HepG2 (cell line): ENCODE measurements at regions not wholly inside any gene's neighbourhood (a gene's known extent, or its start where the extent isn't known, plus 50 kb on each side); places are given as distances from the start of the nearest gene placed in this dataset.

ENCODE experiments used
- ATAC-seq: fragments of 200-7000 bp; cut with Tn5 transposase; 3 replicates; pipeline ENCODE4 v1.9.1; 2020; ENCODE audit warnings: mild to moderate bottlenecking, moderate library complexity
- BruUV-seq: library from RNA; stranded (reverse); fragments of 400-500 nt; replicated peaks from 2 replicates; lab custom pipeline; 2021; lab: Mats Ljungman, UMichigan
- CTCF ChIA-PET: fragments of 300-600 bp; formaldehyde crosslinking; extraction: SDS; loops from one replicate; lab custom pipeline; 2021; ENCODE audit warnings: low total read pairs, inconsistent platforms, low intra/inter-chr PET ratio; lab: Yijun Ruan, JAX
- POLR2A ChIA-PET: fragments of 350-600 bp; sonication (Branson Sonifier 250); formaldehyde crosslinking; loops from one replicate; lab custom pipeline; 2020; ENCODE audit warnings: antibody characterized with exemption, inconsistent platforms; lab: Yijun Ruan, JAX
- DNase-seq: peaks from one replicate; pipeline ENCODE4 v3.0.0-alpha.2; 2015; ENCODE audit warnings: low spot score
- FAIRE-seq: peaks from 3 replicates; lab custom pipeline; 2011; peaks lifted over from hg19 to GRCh38; lab: Jason Lieb, UNC
- H2AFZ ChIP-seq: one replicate; pipeline ENCODE4 v1.6.1; 2011; ENCODE audit warnings: low read length, inconsistent platforms
- H3K27ac ChIP-seq: fragments of 300-600 bp; 3 replicates; pipeline ENCODE4 v1.8.0; 2011; ENCODE audit warnings: mixed run types, mild to moderate bottlenecking, mixed read lengths, low read length, inconsistent platforms; ENCODE audit not compliant: insufficient read depth; ENCODE audit errors: extremely low read length
- H3K27me3 ChIP-seq, 2 experiments: fragments of 200-600 bp in 1 of 2; 2 replicates in 1 of 2; 3 replicates in 1 of 2; pipeline versions ENCODE4 v1.6.0 to v1.8.0; 2011; ENCODE audit warnings: low read length in 2 of 2, mild to moderate bottlenecking in 2 of 2, moderate library complexity in 2 of 2, inconsistent platforms in 1 of 2; ENCODE audit not compliant: insufficient read depth in 2 of 2, control insufficient read depth in 1 of 2
- H3K36me3 ChIP-seq, 2 experiments: fragments of 200-600 bp in 1 of 2; replicated peaks in 1 of 2; 2 replicates in 1 of 2; 3 replicates in 1 of 2; pipeline versions ENCODE4 v1.5.1 to v1.8.0; 2011; ENCODE audit warnings: low read length in 2 of 2, inconsistent platforms in 1 of 2; ENCODE audit not compliant: insufficient read depth in 2 of 2, control insufficient read depth in 1 of 2
- H3K4me1 ChIP-seq: 2 replicates; pipeline ENCODE4 v1.5.1; 2012; ENCODE audit warnings: low read length, inconsistent platforms; ENCODE audit not compliant: insufficient read depth
- H3K4me2 ChIP-seq: 2 replicates; pipeline ENCODE4 v1.6.0; 2011; ENCODE audit warnings: low read depth, low read length, inconsistent platforms
- H3K4me3 ChIP-seq, 3 experiments: fragments of 200-600 bp in 1 of 3; sonication (generic), shearing (Covaris generic) in 1 of 3; replicated peaks in 1 of 3; 2 replicates each; pipeline ENCODE4 v1.5.1; 2011 to 2016; ENCODE audit warnings: low read length in 3 of 3, inconsistent platforms in 2 of 3, low read depth in 2 of 3, mild to moderate bottlenecking in 2 of 3, control low read depth in 1 of 3, mixed read lengths in 1 of 3; ENCODE audit not compliant: insufficient read depth in 1 of 3
- H3K79me2 ChIP-seq: one replicate; pipeline ENCODE4 v1.6.1; 2011; ENCODE audit warnings: low read length, inconsistent platforms; ENCODE audit not compliant: insufficient read depth
- H3K9ac ChIP-seq: 2 replicates; pipeline ENCODE4 v1.6.0; 2011; ENCODE audit warnings: mild to moderate bottlenecking, low read depth, low read length, inconsistent platforms; ENCODE audit not compliant: insufficient read depth
- H3K9me3 ChIP-seq: 2 replicates; pipeline ENCODE4 v1.5.1; 2012; ENCODE audit warnings: mild to moderate bottlenecking, low read length
- H4K20me1 ChIP-seq: 2 replicates; pipeline ENCODE4 v1.6.0; 2011; ENCODE audit warnings: inconsistent platforms, mild to moderate bottlenecking, low read length, moderate library complexity; ENCODE audit not compliant: insufficient read depth
- CENPT ChIP-seq: sonication (generic); formaldehyde crosslinking; IDR thresholded peaks from 2 replicates; pipeline ENCODE4 v1.8.0; 2022; ENCODE audit warnings: low read depth, mild to moderate bottlenecking, moderate library complexity, missing genetic modification reagents
- FLYWCH1 ChIP-seq: sonication (generic); formaldehyde crosslinking; IDR thresholded peaks from 2 replicates; pipeline ENCODE4 v1.8.1; 2023; ENCODE audit warnings: mild to moderate bottlenecking, missing genetic modification reagents
- NRL ChIP-seq: sonication (generic); formaldehyde crosslinking; IDR thresholded peaks from 2 replicates; pipeline ENCODE4 v1.5.0; 2020; ENCODE audit warnings: missing genetic modification reagents, mild to moderate bottlenecking, moderate library complexity, borderline replicate concordance
- SNAPC2 ChIP-seq: sonication (generic); formaldehyde crosslinking; IDR thresholded peaks from 2 replicates; pipeline ENCODE4 v1.8.1; 2022; ENCODE audit warnings: mild to moderate bottlenecking, missing genetic modification reagents
- WIZ ChIP-seq: sonication (generic); formaldehyde crosslinking; IDR thresholded peaks from 2 replicates; pipeline ENCODE4 v1.5.1; 2020; ENCODE audit warnings: mild to moderate bottlenecking, missing genetic modification reagents
- ZNF234 ChIP-seq: sonication (generic); formaldehyde crosslinking; conservative IDR thresholded peaks from 2 replicates; pipeline ENCODE4 v1.5.1; 2020; ENCODE audit warnings: mild to moderate bottlenecking, missing genetic modification reagents
- WGBS: methylation state at CpG from one replicate; pipeline ENCODE4 v1.1.6; 2017; ENCODE audit warnings: low lambda C conversion rate; 5-methylcytosine and 5-hydroxymethylcytosine counted together
- in situ Hi-C: cut with HindIII; loops from 2 replicates; pipeline ENCODE4 v1.10.0; 2017; ENCODE audit warnings: low pct_unique_long_range_greater_than_20kb; ENCODE audit not compliant: extremely low pct_ligation_motif_present
- intact Hi-C: fragments of 100-400 bp; cut with micrococcal nuclease; formaldehyde crosslinking; loops from one replicate; pipeline ENCODE4 v1.10.0; 2022; ENCODE audit not compliant: unreplicated experiment
- TF ChIP-seq, protein P1 (sequence below): fragments of 450-650 bp; IDR thresholded peaks from 2 replicates; pipeline ENCODE4 v1.6.1; 2017; ENCODE audit warnings: mild to moderate bottlenecking

DNA sequence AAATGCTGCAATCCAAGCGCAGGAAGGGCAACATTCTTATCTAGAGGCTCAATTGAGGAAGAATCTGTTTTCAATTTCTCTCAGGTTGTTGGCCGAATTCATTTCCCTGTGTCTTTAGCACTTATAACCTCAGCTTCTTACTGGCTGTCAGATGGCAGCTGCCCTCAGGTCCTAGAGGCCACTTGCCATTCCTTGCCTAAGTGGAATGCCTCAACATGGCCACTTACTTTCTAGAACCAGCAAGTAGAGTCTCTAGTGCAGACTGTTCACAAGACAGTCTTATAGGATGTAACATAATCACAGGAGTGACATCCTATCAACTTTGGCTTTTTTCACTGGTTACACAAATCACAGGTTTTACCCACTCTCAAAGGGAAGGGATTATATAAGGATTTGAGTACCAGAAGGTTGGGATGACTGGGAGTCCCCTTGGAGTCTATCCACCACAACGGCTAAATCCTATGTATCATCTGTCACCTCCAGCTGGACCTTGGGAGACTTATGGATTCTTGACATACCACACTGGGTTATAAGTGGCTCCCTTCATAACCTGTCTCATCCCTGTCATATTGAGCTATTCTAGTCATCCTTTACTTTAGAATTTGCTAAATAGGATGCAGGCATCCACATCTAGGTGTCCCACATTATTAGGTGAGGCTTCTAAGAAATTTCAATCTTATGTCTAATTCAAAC lies 297.9 kb upstream of the CTSO start (continued):
- TF ChIP-seq, protein P1, sequence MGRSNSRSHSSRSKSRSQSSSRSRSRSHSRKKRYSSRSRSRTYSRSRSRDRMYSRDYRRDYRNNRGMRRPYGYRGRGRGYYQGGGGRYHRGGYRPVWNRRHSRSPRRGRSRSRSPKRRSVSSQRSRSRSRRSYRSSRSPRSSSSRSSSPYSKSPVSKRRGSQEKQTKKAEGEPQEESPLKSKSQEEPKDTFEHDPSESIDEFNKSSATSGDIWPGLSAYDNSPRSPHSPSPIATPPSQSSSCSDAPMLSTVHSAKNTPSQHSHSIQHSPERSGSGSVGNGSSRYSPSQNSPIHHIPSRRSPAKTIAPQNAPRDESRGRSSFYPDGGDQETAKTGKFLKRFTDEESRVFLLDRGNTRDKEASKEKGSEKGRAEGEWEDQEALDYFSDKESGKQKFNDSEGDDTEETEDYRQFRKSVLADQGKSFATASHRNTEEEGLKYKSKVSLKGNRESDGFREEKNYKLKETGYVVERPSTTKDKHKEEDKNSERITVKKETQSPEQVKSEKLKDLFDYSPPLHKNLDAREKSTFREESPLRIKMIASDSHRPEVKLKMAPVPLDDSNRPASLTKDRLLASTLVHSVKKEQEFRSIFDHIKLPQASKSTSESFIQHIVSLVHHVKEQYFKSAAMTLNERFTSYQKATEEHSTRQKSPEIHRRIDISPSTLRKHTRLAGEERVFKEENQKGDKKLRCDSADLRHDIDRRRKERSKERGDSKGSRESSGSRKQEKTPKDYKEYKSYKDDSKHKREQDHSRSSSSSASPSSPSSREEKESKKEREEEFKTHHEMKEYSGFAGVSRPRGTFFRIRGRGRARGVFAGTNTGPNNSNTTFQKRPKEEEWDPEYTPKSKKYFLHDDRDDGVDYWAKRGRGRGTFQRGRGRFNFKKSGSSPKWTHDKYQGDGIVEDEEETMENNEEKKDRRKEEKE: no peak
- no peak for TF ChIP-seq SNAPC2

DNA sequence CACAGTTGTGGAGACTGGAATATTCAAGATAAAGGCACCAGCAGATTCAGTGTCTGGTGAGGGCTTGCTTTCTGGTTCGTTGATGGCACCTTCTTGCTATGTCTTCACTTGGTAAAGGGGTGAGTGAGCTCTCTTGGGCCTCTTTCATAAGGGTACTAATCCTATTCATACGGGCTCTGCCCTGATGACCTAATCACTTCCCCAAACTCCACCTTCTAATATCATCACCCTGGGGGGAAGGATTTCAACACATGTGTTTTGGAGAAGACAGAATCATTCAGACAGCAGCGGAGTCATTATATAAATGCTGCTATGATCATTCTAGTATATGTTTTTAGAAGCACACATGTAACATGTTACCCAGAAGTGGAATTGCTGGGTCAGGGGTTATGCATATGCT lies 295.3 kb upstream of the CTSO start:
- intact Hi-C loops (no loop called here), in situ Hi-C loops (no loop called here)
- H3K4me1 ChIP-seq: no peaks in the 10 kb centered on the region
- 0% methylated on average over 3 of the region's 3 CpGs for WGBS
- CTCF ChIA-PET: no interaction called here
- POLR2A ChIA-PET: no interaction called here
- no peak overlapping the region for H3K4me2 ChIP-seq
- no peak overlapping the region for H2AFZ ChIP-seq
- no peaks in the 10 kb centered on the region for H3K9me3 ChIP-seq
- no TSS peak for BruUV-seq
- FAIRE-seq (no peak), DNase-seq (no peak), ATAC-seq (no peak)
- no peaks in the 10 kb centered on the region for H3K27me3 ChIP-seq
- no peaks in the 10 kb centered on the region for H3K79me2 ChIP-seq
- no peaks in the 10 kb centered on the region for H4K20me1 ChIP-seq
- H3K36me3 ChIP-seq: no peaks in the 10 kb centered on the region
- TF ChIP-seq WIZ (CRISPR knock-in tag) (no peak), CENPT (CRISPR knock-in tag) (no peak), NRL (CRISPR knock-in tag) (no peak), ZNF234 (CRISPR knock-in tag) (no peak), FLYWCH1 (CRISPR knock-in tag) (no peak)
- no peak overlapping the region for H3K9ac ChIP-seq
- H3K27ac ChIP-seq: no peak overlapping the region
- no peak overlapping the region for H3K4me3 ChIP-seq
